ENCODE measurements at regions not wholly inside any gene's neighbourhood (a gene's known extent, or its start where the extent isn't known, plus 50 kb on each side); places are given as distances from the start of the nearest gene placed in this dataset.
A peak's percentile ranks its signal among the peaks of the same experiment; 100 is the strongest.

- TF ChIP-seq FOXA2 (IDR thresholded peaks at IDR 0.05) (no peak), NR2F2 (IDR thresholded peaks at IDR 0.05) (no peak), YY1 (IDR thresholded peaks at IDR 0.05) (peak; percentile 85), ZBTB33 (IDR thresholded peaks at IDR 0.05) (peak; percentile 52), FOXA1 (IDR thresholded peaks at IDR 0.05) (peak; percentile 26), RAD21 (IDR thresholded peaks at IDR 0.05) (peak; percentile 27 to 56), MAX (IDR thresholded peaks at IDR 0.05) (no peak), REST (IDR thresholded peaks at IDR 0.05) (no peak), HNF4A (conservative IDR thresholded peaks at IDR 0.05) (peak; percentile 40 to 71), ATF3 (IDR thresholded peaks at IDR 0.05) (peak; percentile 2), TAF1 (conservative IDR thresholded peaks at IDR 0.05) (no peak), HNF4G (IDR thresholded peaks at IDR 0.05) (no peak), JUND (IDR thresholded peaks at IDR 0.05) (peak; percentile 77 to 81), SP1 (IDR thresholded peaks at IDR 0.05) (no peak), CTCF (IDR thresholded peaks at IDR 0.05; ENCODE audit: low read depth, low read length, missing input control) (no peak), GABPA (IDR thresholded peaks at IDR 0.05 in 1 of 2, conservative IDR thresholded peaks at IDR 0.05 in 1 of 2) (no peak), EGR1 (IDR thresholded peaks at IDR 0.05; ENCODE audit: low read depth in 2 of 2) (no peak), RXRA (IDR thresholded peaks at IDR 0.05) (peak in 1 of 2 donors; percentile 48)
- DNase-seq (ENCODE audit: low spot score) = no peak
- Histone ChIP-seq H3K4me1 (ENCODE audit: control insufficient read depth in 4 of 4, insufficient read depth in 4 of 4, low read length in 3 of 4) (peaks cover 0 to 10% (median 5%) of the 10 kb centered on the region in 4 donors), H3K9ac (ENCODE audit: low read depth in 1 of 2, low read length in 2 of 2) (no peak overlapping the region), H3K9me3 (ENCODE audit: control insufficient read depth in 4 of 4, low read length in 3 of 4) (no peaks in the 10 kb centered on the region), H3K27ac (ENCODE audit: low read depth in 1 of 2, low read length in 2 of 2) (no peak overlapping the region), H3K4me3 (ENCODE audit: low read depth in 1 of 3, low read length in 3 of 3) (no peak overlapping the region), H3K36me3 (ENCODE audit: control insufficient read depth in 4 of 4, insufficient read depth in 3 of 4, low read depth in 1 of 4, low read length in 3 of 4) (no peaks in the 10 kb centered on the region), H3K27me3 (ENCODE audit: control insufficient read depth in 4 of 4, insufficient read depth in 4 of 4, low read length in 3 of 4) (no peaks in the 10 kb centered on the region)
- WGBS = 48% methylated on average over 2 of the region's 2 CpGs
Observed at GRCh38 chr14:86799244-86799647, 1193.7 kb downstream of the GALC start.
